Activated T-cell treated with anti-CD3 and anti-CD28 coated beads, Interleukin-2, amount 50 U/mL, for 24 hours (primary cell): ENCODE measurements at regions not wholly inside any gene's neighbourhood (a gene's known extent, or its start where the extent isn't known, plus 50 kb on each side); places are given as distances from the start of the nearest gene placed in this dataset.
"Not testable (repeated sequence)": the region's sequence is repeated elsewhere in the genome, so short reads cannot be mapped to it uniquely, and the experiment has no call there.

Source experiments
- DNase-seq: peaks from one replicate; pipeline ENCODE4 v3.0.0-alpha.2; 2020
- H3K27ac Mint-ChIP-seq: 2 replicates; pipeline ENCODE4 v1.8.0; 2020; ENCODE audit warnings: mild to moderate bottlenecking, mixed read lengths
- H3K27me3 Mint-ChIP-seq: 2 replicates; pipeline ENCODE4 v1.8.0; 2020; ENCODE audit warnings: mixed read lengths
- H3K36me3 Mint-ChIP-seq: 2 replicates; pipeline ENCODE4 v1.8.0; 2020; ENCODE audit warnings: low read depth, mixed read lengths
- H3K4me1 Mint-ChIP-seq: 2 replicates; pipeline ENCODE4 v1.8.0; 2020; ENCODE audit warnings: low read depth, mixed read lengths
- H3K4me3 Mint-ChIP-seq: 2 replicates; pipeline ENCODE4 v1.8.0; 2020; ENCODE audit warnings: mild to moderate bottlenecking, moderate library complexity, mixed read lengths
- H3K9me3 Mint-ChIP-seq: 2 replicates; pipeline ENCODE4 v1.8.0; 2020; ENCODE audit warnings: mixed read lengths

DNA sequence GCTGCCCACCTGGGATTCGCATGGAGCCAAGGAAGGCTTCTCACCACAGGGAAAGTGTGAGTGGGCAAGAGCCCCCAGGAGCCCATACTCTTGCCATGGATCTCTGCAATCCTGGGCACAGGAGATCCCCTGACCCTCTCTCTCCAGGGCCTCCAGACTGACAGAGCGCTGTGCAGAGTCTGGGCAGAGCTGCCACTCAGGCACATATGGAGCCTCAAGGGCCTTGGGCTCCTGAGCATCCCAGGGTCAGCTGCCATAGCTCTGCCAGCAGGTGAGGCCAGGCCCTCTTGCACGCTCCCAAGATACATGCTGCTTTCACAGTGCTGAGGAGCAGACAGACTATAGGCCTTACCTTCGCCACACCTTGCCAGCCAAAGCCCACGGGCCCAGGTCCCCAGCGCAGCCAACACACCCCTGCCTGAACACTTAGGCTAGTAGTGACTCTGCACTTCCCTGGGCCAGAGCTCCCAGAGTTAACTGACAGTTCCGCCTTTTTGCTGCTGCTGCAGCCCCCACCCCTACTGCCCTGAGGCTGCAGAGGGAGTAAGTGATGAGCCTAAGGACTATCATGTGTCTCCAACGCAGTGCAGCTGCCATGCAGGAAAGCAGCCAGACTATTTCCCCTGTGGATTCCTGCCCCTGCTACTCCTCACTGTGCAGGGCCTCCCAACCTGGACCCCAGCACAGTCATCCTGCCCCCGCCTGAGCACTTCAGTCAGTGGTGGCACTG, 323.2 kb downstream of the SPATA31A1 start:
- not testable (repeated sequence) for H3K9me3 Mint-ChIP-seq, H3K36me3 Mint-ChIP-seq, H3K4me3 Mint-ChIP-seq, H3K27ac Mint-ChIP-seq, DNase-seq, H3K27me3 Mint-ChIP-seq, H3K4me1 Mint-ChIP-seq

GRCh38 chr9:39680694-39681401, 325.4 kb downstream of the SPATA31A1 start:
- not testable (repeated sequence) for H3K27ac Mint-ChIP-seq, DNase-seq, H3K36me3 Mint-ChIP-seq, H3K4me3 Mint-ChIP-seq, H3K27me3 Mint-ChIP-seq, H3K4me1 Mint-ChIP-seq, H3K9me3 Mint-ChIP-seq

DNA sequence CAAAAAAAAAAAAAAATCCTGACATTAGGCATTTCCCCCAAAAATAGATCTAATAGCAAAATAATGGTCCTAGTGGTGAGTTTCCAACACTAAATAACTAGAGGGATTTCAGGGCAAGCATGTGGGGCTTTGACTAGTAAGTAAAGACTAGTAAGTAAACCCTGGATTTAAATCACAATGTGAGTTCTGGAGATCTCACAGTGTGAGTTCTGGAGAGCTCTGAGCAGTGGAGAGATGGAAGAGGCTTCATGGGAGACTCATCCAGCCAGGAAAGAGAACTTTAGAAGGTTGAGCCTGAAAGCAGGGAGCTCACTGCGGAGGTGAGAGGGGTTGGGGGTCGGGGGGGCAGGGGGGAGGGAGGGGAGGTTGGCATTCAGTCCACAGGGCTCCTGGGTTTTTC, 373.4 kb downstream of the SPATA31A1 start:
- not testable (repeated sequence) for H3K36me3 Mint-ChIP-seq, H3K27ac Mint-ChIP-seq, H3K4me1 Mint-ChIP-seq, H3K4me3 Mint-ChIP-seq, DNase-seq, H3K9me3 Mint-ChIP-seq, H3K27me3 Mint-ChIP-seq

- DNase-seq, H3K4me1 Mint-ChIP-seq, H3K4me3 Mint-ChIP-seq, H3K36me3 Mint-ChIP-seq, H3K27me3 Mint-ChIP-seq, H3K27ac Mint-ChIP-seq, H3K9me3 Mint-ChIP-seq: not testable (repeated sequence)
Observed at GRCh38 chr9:39744898-39745297, 389.4 kb downstream of the SPATA31A1 start.

GRCh38 chr9:39775570-39775969, 420.1 kb downstream of the SPATA31A1 start:
- not testable (repeated sequence) for H3K4me1 Mint-ChIP-seq, H3K36me3 Mint-ChIP-seq, H3K9me3 Mint-ChIP-seq, H3K27ac Mint-ChIP-seq, H3K27me3 Mint-ChIP-seq, DNase-seq, H3K4me3 Mint-ChIP-seq

DNA sequence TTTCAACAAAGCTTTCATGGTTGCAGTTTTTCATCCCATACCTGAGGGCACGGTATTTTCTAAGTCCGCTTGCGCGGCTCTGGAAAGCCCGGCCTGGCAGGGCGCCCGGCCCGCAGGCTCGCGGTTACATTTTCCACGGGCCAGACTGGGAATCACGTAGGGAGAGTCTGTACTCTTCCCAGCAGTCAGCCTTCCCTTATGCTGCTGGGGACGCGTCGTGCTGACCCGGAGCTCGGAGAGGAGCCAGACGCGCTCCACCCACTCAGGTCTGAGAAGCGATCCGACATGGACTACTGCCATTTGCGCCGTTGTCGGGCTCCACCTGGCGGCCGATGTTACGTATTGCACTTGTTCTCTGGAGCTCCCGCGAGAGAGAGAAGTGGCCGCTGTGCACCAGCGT, 435.9 kb downstream of the SPATA31A1 start:
- not testable (repeated sequence) for H3K4me1 Mint-ChIP-seq, H3K36me3 Mint-ChIP-seq, H3K27me3 Mint-ChIP-seq, H3K9me3 Mint-ChIP-seq, H3K27ac Mint-ChIP-seq, H3K4me3 Mint-ChIP-seq
- peak; percentile 74 for DNase-seq

DNA sequence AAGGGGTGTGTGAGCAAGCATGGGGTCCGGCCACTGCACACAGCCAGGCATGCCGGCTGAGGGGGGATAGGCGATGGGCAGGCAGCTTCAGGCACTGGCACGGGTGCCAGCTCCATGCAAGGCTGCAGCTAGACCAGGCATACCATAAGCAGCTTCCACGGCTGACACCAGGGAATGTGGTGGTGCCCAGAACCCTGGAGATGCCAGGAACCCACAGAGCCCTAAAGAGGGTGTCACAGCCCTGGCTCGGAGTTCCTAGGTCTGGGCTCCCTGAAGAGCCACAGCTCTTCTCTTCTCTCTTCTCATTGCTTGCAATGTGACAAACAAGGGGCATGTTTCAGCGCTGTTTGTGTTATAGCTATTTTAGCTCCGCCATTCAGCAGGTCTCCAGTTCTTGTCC, 442.5 kb downstream of the SPATA31A1 start:
- H3K4me1 Mint-ChIP-seq, H3K9me3 Mint-ChIP-seq, H3K27ac Mint-ChIP-seq, DNase-seq, H3K36me3 Mint-ChIP-seq, H3K27me3 Mint-ChIP-seq, H3K4me3 Mint-ChIP-seq: not testable (repeated sequence)

DNA sequence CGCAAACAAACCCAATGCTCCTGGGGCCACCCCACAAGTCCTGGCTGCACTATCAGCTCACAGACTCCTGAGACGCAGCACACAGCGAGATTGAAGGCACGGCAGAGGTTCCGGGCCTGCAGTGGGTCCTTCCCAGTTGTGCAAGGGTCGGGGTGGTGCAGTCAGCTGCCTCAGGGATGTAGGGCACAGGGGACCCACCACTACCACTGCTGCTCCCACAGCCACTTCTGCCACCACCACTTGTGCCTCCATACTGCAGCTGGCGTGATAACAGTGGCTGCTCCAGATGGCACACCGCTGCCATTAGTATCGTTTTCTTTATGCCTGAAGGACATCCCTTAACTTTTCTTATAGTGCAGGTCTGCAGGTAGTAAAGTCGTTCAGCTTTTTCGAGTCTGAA, 443.8 kb downstream of the SPATA31A1 start:
- not testable (repeated sequence) for H3K4me3 Mint-ChIP-seq, H3K4me1 Mint-ChIP-seq, H3K27me3 Mint-ChIP-seq, H3K36me3 Mint-ChIP-seq, DNase-seq, H3K9me3 Mint-ChIP-seq, H3K27ac Mint-ChIP-seq

DNA sequence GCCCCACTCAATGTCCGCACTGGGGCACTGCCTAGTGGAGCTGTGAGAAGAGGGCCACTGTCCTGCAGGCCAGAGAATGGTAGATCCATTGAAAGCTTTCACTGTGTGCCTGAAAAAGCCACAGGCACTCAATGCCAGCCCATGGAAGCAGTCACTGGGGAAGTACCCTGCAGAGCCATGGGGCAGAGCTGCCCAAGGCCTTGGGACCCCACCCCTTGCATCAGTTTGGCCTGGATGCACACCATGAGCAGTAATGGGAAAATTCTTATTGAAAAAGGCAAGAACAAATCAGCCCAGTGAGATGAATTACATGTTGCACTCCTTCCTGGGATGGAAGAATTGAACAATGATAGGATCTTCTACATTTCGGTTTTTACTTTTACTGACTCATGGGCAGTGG, 447.1 kb downstream of the SPATA31A1 start:
- H3K27me3 Mint-ChIP-seq, H3K4me3 Mint-ChIP-seq, DNase-seq, H3K9me3 Mint-ChIP-seq, H3K4me1 Mint-ChIP-seq, H3K36me3 Mint-ChIP-seq, H3K27ac Mint-ChIP-seq: not testable (repeated sequence)

DNA sequence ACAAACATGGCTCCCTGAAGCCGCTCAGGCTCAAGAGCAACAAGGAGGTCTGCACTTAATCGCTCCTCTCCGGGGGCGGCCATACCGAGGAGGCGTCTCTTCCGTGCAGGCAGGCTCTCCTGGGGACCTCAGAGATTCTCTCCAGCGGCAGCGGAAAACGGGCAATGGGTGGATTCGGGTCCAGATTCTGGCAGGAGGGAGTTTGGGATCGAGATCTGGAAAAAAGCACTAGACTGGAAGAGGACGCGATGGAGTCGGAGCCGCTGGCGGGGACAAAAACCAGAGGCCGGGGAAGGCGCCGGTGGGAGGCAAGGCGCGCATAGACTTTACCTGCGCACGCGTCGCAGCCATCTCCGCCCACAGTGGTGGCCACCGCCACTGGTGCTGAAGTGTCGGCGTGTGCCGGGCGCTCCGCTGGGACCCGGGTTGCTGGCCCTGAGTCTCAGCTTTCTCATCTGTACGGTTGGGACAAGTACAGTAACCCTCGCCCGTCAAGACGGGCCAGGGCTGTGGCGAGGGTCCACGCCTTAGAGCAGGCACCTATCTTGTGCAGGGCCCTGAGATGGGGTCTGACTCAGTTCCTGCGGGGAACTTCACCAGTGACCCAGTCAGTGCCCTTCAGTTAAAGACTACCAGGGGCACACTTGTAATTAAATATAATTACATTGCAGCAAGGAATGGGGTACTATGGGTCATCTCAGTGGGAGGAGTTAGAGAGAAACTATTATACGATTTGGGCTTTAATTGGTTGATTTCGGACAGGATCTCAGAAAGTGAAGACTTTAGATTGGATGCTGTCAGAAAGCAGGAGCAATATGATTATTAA, 454.1 kb downstream of the SPATA31A1 start:
- not testable (repeated sequence) for H3K27me3 Mint-ChIP-seq, H3K36me3 Mint-ChIP-seq, H3K9me3 Mint-ChIP-seq, H3K4me1 Mint-ChIP-seq
- DNase-seq, result peak; percentile 83
- peak overlapping the region; percentile 91 for H3K4me3 Mint-ChIP-seq
- peak overlapping the region; percentile 98 for H3K27ac Mint-ChIP-seq

- H3K4me3 Mint-ChIP-seq, result peak overlapping the region; percentile 91
- not testable (repeated sequence) for DNase-seq, H3K4me1 Mint-ChIP-seq, H3K36me3 Mint-ChIP-seq, H3K27me3 Mint-ChIP-seq, H3K9me3 Mint-ChIP-seq, H3K27ac Mint-ChIP-seq
Observed at GRCh38 chr9:39810401-39810800, 454.9 kb downstream of the SPATA31A1 start.

DNA sequence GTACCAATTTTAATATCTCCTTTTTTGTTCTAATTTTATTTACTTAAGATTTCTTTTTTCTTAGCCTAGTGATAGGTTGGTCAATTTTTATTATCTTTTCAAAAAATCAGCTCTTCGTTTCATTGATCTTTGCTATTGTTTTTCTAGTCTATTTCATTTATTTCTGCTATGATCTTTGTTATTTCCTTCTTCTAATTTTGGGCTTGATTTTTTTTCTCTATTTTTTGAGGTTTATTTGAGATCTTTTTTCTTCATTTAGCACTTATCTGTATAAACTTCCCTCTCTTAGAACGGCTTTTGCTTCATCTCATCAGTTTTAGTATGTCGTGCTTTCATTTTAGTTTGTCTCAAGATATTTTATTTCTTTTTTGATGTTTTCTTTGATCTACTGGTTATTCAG, 456.1 kb downstream of the SPATA31A1 start:
- not testable (repeated sequence) for H3K4me1 Mint-ChIP-seq, H3K27ac Mint-ChIP-seq, H3K4me3 Mint-ChIP-seq, DNase-seq, H3K27me3 Mint-ChIP-seq, H3K36me3 Mint-ChIP-seq, H3K9me3 Mint-ChIP-seq

DNA sequence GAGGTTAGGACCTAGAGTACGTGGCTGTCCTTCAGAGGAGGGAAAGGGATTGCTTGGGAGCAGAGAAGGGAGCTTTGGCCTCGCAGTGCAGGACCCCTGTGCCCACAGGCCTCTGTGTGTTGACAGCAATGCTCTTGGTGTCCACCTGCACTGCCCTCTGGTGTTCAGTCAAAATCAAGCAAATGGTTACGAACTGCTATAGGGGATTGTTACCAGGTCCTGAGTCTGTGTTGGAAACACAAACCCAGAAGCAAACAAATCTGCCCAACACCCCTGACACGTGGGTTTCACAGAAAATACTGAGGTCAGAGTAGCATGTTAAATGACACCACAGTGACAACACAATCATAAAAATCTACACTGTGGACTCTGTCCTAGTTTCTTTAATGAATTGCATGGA, 473.0 kb downstream of the SPATA31A1 start:
- H3K27ac Mint-ChIP-seq, DNase-seq, H3K9me3 Mint-ChIP-seq, H3K27me3 Mint-ChIP-seq, H3K4me3 Mint-ChIP-seq, H3K4me1 Mint-ChIP-seq, H3K36me3 Mint-ChIP-seq: not testable (repeated sequence)
